HG03457 (cell line): ENCODE measurements at regions not wholly inside any gene's neighbourhood (a gene's known extent, or its start where the extent isn't known, plus 50 kb on each side); places are given as distances from the start of the nearest gene placed in this dataset.
"Not testable (repeated sequence)": the region's sequence is repeated elsewhere in the genome, so short reads cannot be mapped to it uniquely, and the experiment has no call there.

Experiments
- ATAC-seq: cut with Tn5 transposase; IDR thresholded peaks from one replicate; pipeline ENCODE4 v1.9.1; 2021; ENCODE audit warnings: moderate number of reproducible peaks; ENCODE audit not compliant: unreplicated experiment

GRCh38 chr5:124871303-124871702 is 124.9 kb upstream of the ZNF608 start:
- ATAC-seq, result no peak

- no peak for ATAC-seq
These were observed 125.6 kb upstream of the ZNF608 start for GRCh38 chr5:124872086-124872485.

- no peak for ATAC-seq
These were observed 126.2 kb upstream of the ZNF608 start for GRCh38 chr5:124872615-124873014.

- ATAC-seq, result no peak
These were observed 126.7 kb upstream of the ZNF608 start for GRCh38 chr5:124873188-124873587.

GRCh38 chr5:124873713-124874112 is 127.3 kb upstream of the ZNF608 start:
- no peak for ATAC-seq

- no peak for ATAC-seq
These were observed 130.1 kb upstream of the ZNF608 start for GRCh38 chr5:124876566-124876965.

- ATAC-seq, result no peak
These were observed 130.5 kb upstream of the ZNF608 start for GRCh38 chr5:124876983-124877382.

- ATAC-seq, result no peak
These were observed 131.2 kb upstream of the ZNF608 start for GRCh38 chr5:124877501-124878146.

- no peak for ATAC-seq
These were observed 132.3 kb upstream of the ZNF608 start for GRCh38 chr5:124878583-124879342.

GRCh38 chr5:124880903-124881697 is 134.7 kb upstream of the ZNF608 start:
- ATAC-seq, result no peak

GRCh38 chr5:124883681-124884080 is 137.2 kb upstream of the ZNF608 start:
- no peak for ATAC-seq

GRCh38 chr5:124884114-124884513 is 137.7 kb upstream of the ZNF608 start:
- no peak for ATAC-seq

GRCh38 chr5:124885490-124885889 is 139.1 kb upstream of the ZNF608 start:
- no peak for ATAC-seq

- no peak for ATAC-seq
These were observed 140.8 kb upstream of the ZNF608 start for GRCh38 chr5:124887223-124887622.

GRCh38 chr5:124888050-124888506 is 141.6 kb upstream of the ZNF608 start:
- ATAC-seq, result no peak

- ATAC-seq, result no peak
These were observed 142.4 kb upstream of the ZNF608 start for GRCh38 chr5:124888622-124889485.

GRCh38 chr5:124889486-124889825 is 143.0 kb upstream of the ZNF608 start:
- no peak for ATAC-seq

GRCh38 chr5:124889850-124890249 is 143.4 kb upstream of the ZNF608 start:
- no peak for ATAC-seq

- not testable (repeated sequence) for ATAC-seq
These were observed 144.0 kb upstream of the ZNF608 start for GRCh38 chr5:124890442-124890841.

- no peak for ATAC-seq
These were observed 144.7 kb upstream of the ZNF608 start for GRCh38 chr5:124891179-124891578.
